ENCODE measurements at regions not wholly inside any gene's neighbourhood (a gene's known extent, or its start where the extent isn't known, plus 50 kb on each side); places are given as distances from the start of the nearest gene placed in this dataset.

- no peak for DNase-seq (ENCODE audit: low read depth)
Measured at GRCh38 chr10:129330211-129330610, 136.8 kb upstream of the MGMT start.

- DNase-seq (ENCODE audit: low read depth), result no peak
Measured at GRCh38 chr10:129331207-129331838, 135.7 kb upstream of the MGMT start.

GRCh38 chr10:129331839-129332220, 135.2 kb upstream of the MGMT start:
- no peak for DNase-seq (ENCODE audit: low read depth)

- peak; percentile 5 for DNase-seq (ENCODE audit: low read depth)
Measured at GRCh38 chr10:129332476-129332875, 134.6 kb upstream of the MGMT start.

GRCh38 chr10:129333706-129334105, 133.3 kb upstream of the MGMT start:
- DNase-seq (ENCODE audit: low read depth), result no peak

GRCh38 chr10:129334266-129334665, 132.8 kb upstream of the MGMT start:
- DNase-seq (ENCODE audit: low read depth), result no peak

- DNase-seq (ENCODE audit: low read depth), result no peak
Measured at GRCh38 chr10:129335396-129335795, 131.6 kb upstream of the MGMT start.

GRCh38 chr10:129335942-129336341, 131.1 kb upstream of the MGMT start:
- DNase-seq (ENCODE audit: low read depth), result no peak

GRCh38 chr10:129339191-129339590, 127.8 kb upstream of the MGMT start:
- DNase-seq (ENCODE audit: low read depth), result no peak

- no peak for DNase-seq (ENCODE audit: low read depth)
Measured at GRCh38 chr10:129339841-129340240, 127.2 kb upstream of the MGMT start.

- no peak for DNase-seq (ENCODE audit: low read depth)
Measured at GRCh38 chr10:129341087-129341486, 126.0 kb upstream of the MGMT start.

- DNase-seq (ENCODE audit: low read depth), result no peak
Measured at GRCh38 chr10:129342385-129342784, 124.7 kb upstream of the MGMT start.

- no peak for DNase-seq (ENCODE audit: low read depth)
Measured at GRCh38 chr10:129343141-129343540, 123.9 kb upstream of the MGMT start.

- no peak for DNase-seq (ENCODE audit: low read depth)
Measured at GRCh38 chr10:129344103-129344502, 122.9 kb upstream of the MGMT start.

- no peak for DNase-seq (ENCODE audit: low read depth)
Measured at GRCh38 chr10:129344731-129345355, 122.2 kb upstream of the MGMT start.

GRCh38 chr10:129345763-129346162, 121.3 kb upstream of the MGMT start:
- DNase-seq (ENCODE audit: low read depth), result no peak

GRCh38 chr10:129350690-129351089, 116.4 kb upstream of the MGMT start:
- no peak for DNase-seq (ENCODE audit: low read depth)

GRCh38 chr10:129353101-129353500, 113.9 kb upstream of the MGMT start:
- DNase-seq (ENCODE audit: low read depth), result no peak

GRCh38 chr10:129360046-129360445, 107.0 kb upstream of the MGMT start:
- DNase-seq (ENCODE audit: low read depth), result no peak

GRCh38 chr10:129361676-129362376, 105.2 kb upstream of the MGMT start:
- no peak for DNase-seq (ENCODE audit: low read depth)

GRCh38 chr10:129364949-129365348, 102.1 kb upstream of the MGMT start:
- DNase-seq (ENCODE audit: low read depth), result no peak

- no peak for DNase-seq (ENCODE audit: low read depth)
Measured at GRCh38 chr10:129365767-129366402, 101.2 kb upstream of the MGMT start.

- DNase-seq (ENCODE audit: low read depth), result no peak
Measured at GRCh38 chr10:129366450-129366849, 100.6 kb upstream of the MGMT start.

Measured in stromal cell of bone marrow (primary cell).